Fibroblast of skin of right biceps (primary cell): ENCODE measurements at regions not wholly inside any gene's neighbourhood (a gene's known extent, or its start where the extent isn't known, plus 50 kb on each side); places are given as distances from the start of the nearest gene placed in this dataset.
A peak's percentile ranks its signal among the peaks of the same experiment; 100 is the strongest.

Experiments used
- DNase-seq: peaks from one replicate; pipeline ENCODE4 v3.0.0-alpha.2; 2013

GRCh38 chr3:130263708-130264107 lies 81.8 kb upstream of the COL6A5 start:
- no peak for DNase-seq

- no peak for DNase-seq
Measured at GRCh38 chr3:130266817-130267216, 78.7 kb upstream of the COL6A5 start.

GRCh38 chr3:130276203-130276803 lies 69.2 kb upstream of the COL6A5 start:
- DNase-seq, result peak; percentile 55

GRCh38 chr3:130288670-130289069 lies 56.8 kb upstream of the COL6A5 start:
- DNase-seq, result no peak

- DNase-seq, result no peak
Measured at GRCh38 chr3:130291148-130291547, 54.3 kb upstream of the COL6A5 start.

- no peak for DNase-seq
Measured at GRCh38 chr3:130293247-130293646, 52.2 kb upstream of the COL6A5 start.
